WTC11 (cell line): ENCODE measurements at regions not wholly inside any gene's neighbourhood (a gene's known extent, or its start where the extent isn't known, plus 50 kb on each side); places are given as distances from the start of the nearest gene placed in this dataset.

Experiments
- ATAC-seq: fragments of 200-7000 bp; cut with Tn5 transposase; 2 replicates; pipeline ENCODE4 v1.10.0; 2021; ENCODE audit warnings: mild to moderate bottlenecking, moderate library complexity
- CTCF ChIA-PET: fragments of 300-600 bp; sonication (Branson Sonifier 250); formaldehyde crosslinking; loops from one replicate; lab custom pipeline; 2021; ENCODE audit warnings: antibody characterized with exemption; lab: Charles Lee
- POLR2A ChIA-PET: fragments of 350-600 bp; sonication (Branson Sonifier 250); formaldehyde crosslinking; loops from one replicate; lab custom pipeline; 2021; ENCODE audit warnings: antibody characterized with exemption; lab: Charles Lee
- DNase-seq: peaks from one replicate; pipeline ENCODE4 v3.0.0; 2021; ENCODE audit warnings: low spot score
- H3K27ac Mint-ChIP-seq: 2 replicates; pipeline ENCODE4 v1.8.0; 2021; ENCODE audit warnings: mixed read lengths
- H3K27me3 Mint-ChIP-seq: 2 replicates; pipeline ENCODE4 v1.8.0; 2021; ENCODE audit warnings: low read depth, mild to moderate bottlenecking, moderate library complexity, mixed read lengths
- H3K36me3 Mint-ChIP-seq: 2 replicates; pipeline ENCODE4 v1.8.0; 2021; ENCODE audit warnings: mixed read lengths
- H3K4me1 Mint-ChIP-seq: 2 replicates; pipeline ENCODE4 v1.8.0; 2022; ENCODE audit warnings: mixed read lengths
- H3K4me3 Mint-ChIP-seq: 2 replicates; pipeline ENCODE4 v1.8.0; 2021; ENCODE audit warnings: mild to moderate bottlenecking, moderate library complexity, mixed read lengths
- H3K9me3 Mint-ChIP-seq: 2 replicates; pipeline ENCODE4 v1.8.0; 2021; ENCODE audit warnings: mixed read lengths
- AFF4 ChIP-seq: sonication (generic); formaldehyde crosslinking; IDR thresholded peaks from 2 replicates; pipeline ENCODE4 v1.8.1; 2023; ENCODE audit warnings: mild to moderate bottlenecking, missing genetic modification reagents, borderline replicate concordance
- CBFB ChIP-seq: sonication (generic); formaldehyde crosslinking; IDR thresholded peaks from 2 replicates; pipeline ENCODE4 v1.8.1; 2022; ENCODE audit warnings: mild to moderate bottlenecking, low read depth, missing genetic modification reagents
- CREB1 ChIP-seq: sonication (generic); formaldehyde crosslinking; IDR thresholded peaks from 2 replicates; pipeline ENCODE4 v1.8.0; 2023; ENCODE audit warnings: mild to moderate bottlenecking, missing genetic modification reagents
- FOXJ3 ChIP-seq: sonication (generic); formaldehyde crosslinking; IDR thresholded peaks from 2 replicates; pipeline ENCODE4 v1.9.0; 2021; ENCODE audit warnings: missing genetic modification reagents, mild to moderate bottlenecking, borderline replicate concordance
- GABPB1 ChIP-seq: sonication (generic); formaldehyde crosslinking; IDR thresholded peaks from 2 replicates; pipeline ENCODE4 v1.8.1; 2023; ENCODE audit warnings: mild to moderate bottlenecking, missing genetic modification reagents
- NR1H2 ChIP-seq: sonication (generic); formaldehyde crosslinking; IDR thresholded peaks from 2 replicates; pipeline ENCODE4 v1.9.0; 2021; ENCODE audit warnings: mild to moderate bottlenecking, moderate library complexity, missing genetic modification reagents
- NR3C1 ChIP-seq: sonication (generic); formaldehyde crosslinking; conservative IDR thresholded peaks from 2 replicates; pipeline ENCODE4 v1.8.1; 2023; ENCODE audit warnings: low read depth, mild to moderate bottlenecking, missing genetic modification reagents
- SOX15 ChIP-seq: fragments of 250-450 bp; sonication (Bioruptor Pico); IDR thresholded peaks from 2 replicates; pipeline ENCODE4 v1.9.0; 2021; ENCODE audit warnings: mild to moderate bottlenecking
- SP1 ChIP-seq: sonication (generic); formaldehyde crosslinking; conservative IDR thresholded peaks from 2 replicates; pipeline ENCODE4 v1.8.1; 2022; ENCODE audit warnings: missing genetic modification reagents
- ZNF219 ChIP-seq: sonication (generic); formaldehyde crosslinking; IDR thresholded peaks from 2 replicates; pipeline ENCODE4 v1.8.0; 2023; ENCODE audit warnings: missing genetic modification reagents, mild to moderate bottlenecking, borderline replicate concordance
- ZNF281 ChIP-seq: sonication (generic); formaldehyde crosslinking; IDR thresholded peaks from 2 replicates; pipeline ENCODE4 v1.8.0; 2023; ENCODE audit warnings: mild to moderate bottlenecking, missing genetic modification reagents
- ZNF423 ChIP-seq: fragments of 250-450 bp; sonication (Bioruptor Pico); IDR thresholded peaks from 2 replicates; pipeline ENCODE4 v2.1.2; 2022; ENCODE audit warnings: mild to moderate bottlenecking, moderate library complexity
- TF ChIP-seq, protein P1 (sequence below): fragments of 250-450 bp; sonication (Bioruptor Pico); IDR thresholded peaks from 2 replicates; pipeline ENCODE4 v2.1.2; 2022; ENCODE audit warnings: mild to moderate bottlenecking, moderate library complexity
- TF ChIP-seq, protein P2 (sequence below): sonication (generic); formaldehyde crosslinking; IDR thresholded peaks from 2 replicates; pipeline ENCODE4 v1.8.1; 2022; ENCODE audit warnings: missing genetic modification reagents, borderline replicate concordance
- TF ChIP-seq, protein P3 (sequence below): sonication (generic); formaldehyde crosslinking; IDR thresholded peaks from 2 replicates; pipeline ENCODE4 v1.8.0; 2022; ENCODE audit warnings: mild to moderate bottlenecking, missing genetic modification reagents
- TF ChIP-seq, protein P4 (sequence below): sonication (generic); formaldehyde crosslinking; IDR thresholded peaks from 2 replicates; pipeline ENCODE4 v1.8.0; 2022; ENCODE audit warnings: mild to moderate bottlenecking, missing genetic modification reagents
- TF ChIP-seq, protein P5 (sequence below): fragments of 250-450 bp; sonication (Bioruptor Pico); IDR thresholded peaks from 2 replicates; pipeline ENCODE4 v1.9.0; 2021; ENCODE audit warnings: mild to moderate bottlenecking

DNA sequence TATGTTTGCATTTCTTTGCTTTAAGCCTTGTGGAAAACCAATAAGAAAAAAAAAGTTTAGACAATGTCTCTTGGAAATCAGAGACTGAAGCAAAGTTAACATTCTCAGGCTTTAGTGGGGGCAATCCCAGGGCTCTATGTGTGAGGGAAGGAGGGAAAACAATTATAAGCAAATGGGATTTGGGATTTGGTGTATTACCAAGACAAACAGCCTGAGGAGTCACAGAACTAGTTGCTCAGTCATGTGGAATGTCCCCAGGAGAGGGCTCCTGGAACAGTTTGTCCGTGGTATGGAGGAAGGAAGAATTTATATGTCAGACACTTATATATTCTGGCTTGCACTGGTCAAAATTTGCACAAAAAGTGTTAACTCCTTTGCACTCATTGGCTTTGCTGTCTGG, 562.9 kb upstream of the TPK1 start (continued):
- TF ChIP-seq, protein P1, sequence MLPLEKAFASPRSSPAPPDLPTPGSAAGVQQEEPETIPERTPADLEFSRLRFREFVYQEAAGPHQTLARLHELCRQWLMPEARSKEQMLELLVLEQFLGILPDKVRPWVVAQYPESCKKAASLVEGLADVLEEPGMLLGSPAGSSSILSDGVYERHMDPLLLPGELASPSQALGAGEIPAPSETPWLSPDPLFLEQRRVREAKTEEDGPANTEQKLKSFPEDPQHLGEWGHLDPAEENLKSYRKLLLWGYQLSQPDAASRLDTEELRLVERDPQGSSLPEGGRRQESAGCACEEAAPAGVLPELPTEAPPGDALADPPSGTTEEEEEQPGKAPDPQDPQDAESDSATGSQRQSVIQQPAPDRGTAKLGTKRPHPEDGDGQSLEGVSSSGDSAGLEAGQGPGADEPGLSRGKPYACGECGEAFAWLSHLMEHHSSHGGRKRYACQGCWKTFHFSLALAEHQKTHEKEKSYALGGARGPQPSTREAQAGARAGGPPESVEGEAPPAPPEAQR (CRISPR knock-in tag), result no peak
- TF ChIP-seq, protein P2, sequence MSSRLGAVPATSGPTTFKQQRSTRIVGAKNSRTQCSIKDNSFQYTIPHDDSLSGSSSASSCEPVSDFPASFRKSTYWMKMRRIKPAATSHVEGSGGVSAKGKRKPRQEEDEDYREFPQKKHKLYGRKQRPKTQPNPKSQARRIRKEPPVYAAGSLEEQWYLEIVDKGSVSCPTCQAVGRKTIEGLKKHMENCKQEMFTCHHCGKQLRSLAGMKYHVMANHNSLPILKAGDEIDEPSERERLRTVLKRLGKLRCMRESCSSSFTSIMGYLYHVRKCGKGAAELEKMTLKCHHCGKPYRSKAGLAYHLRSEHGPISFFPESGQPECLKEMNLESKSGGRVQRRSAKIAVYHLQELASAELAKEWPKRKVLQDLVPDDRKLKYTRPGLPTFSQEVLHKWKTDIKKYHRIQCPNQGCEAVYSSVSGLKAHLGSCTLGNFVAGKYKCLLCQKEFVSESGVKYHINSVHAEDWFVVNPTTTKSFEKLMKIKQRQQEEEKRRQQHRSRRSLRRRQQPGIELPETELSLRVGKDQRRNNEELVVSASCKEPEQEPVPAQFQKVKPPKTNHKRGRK (CRISPR knock-in tag), result no peak
- TF ChIP-seq NR3C1, result no peak
- no peak for TF ChIP-seq AFF4 (CRISPR knock-in tag)
- TF ChIP-seq CBFB, result no peak
- TF ChIP-seq, protein P3, sequence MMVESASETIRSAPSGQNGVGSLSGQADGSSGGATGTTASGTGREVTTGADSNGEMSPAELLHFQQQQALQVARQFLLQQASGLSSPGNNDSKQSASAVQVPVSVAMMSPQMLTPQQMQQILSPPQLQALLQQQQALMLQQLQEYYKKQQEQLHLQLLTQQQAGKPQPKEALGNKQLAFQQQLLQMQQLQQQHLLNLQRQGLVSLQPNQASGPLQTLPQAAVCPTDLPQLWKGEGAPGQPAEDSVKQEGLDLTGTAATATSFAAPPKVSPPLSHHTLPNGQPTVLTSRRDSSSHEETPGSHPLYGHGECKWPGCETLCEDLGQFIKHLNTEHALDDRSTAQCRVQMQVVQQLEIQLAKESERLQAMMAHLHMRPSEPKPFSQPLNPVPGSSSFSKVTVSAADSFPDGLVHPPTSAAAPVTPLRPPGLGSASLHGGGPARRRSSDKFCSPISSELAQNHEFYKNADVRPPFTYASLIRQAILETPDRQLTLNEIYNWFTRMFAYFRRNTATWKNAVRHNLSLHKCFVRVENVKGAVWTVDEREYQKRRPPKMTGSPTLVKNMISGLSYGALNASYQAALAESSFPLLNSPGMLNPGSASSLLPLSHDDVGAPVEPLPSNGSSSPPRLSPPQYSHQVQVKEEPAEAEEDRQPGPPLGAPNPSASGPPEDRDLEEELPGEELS (CRISPR knock-in tag), result no peak
- no peak for TF ChIP-seq ZNF281 (CRISPR knock-in tag)
- no peak for TF ChIP-seq GABPB1 (CRISPR knock-in tag)
- TF ChIP-seq NR1H2, result no peak
- TF ChIP-seq, protein P4, sequence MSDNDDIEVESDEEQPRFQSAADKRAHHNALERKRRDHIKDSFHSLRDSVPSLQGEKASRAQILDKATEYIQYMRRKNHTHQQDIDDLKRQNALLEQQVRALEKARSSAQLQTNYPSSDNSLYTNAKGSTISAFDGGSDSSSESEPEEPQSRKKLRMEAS, result no peak
- TF ChIP-seq, all 79 proteins: peak for 0

DNA sequence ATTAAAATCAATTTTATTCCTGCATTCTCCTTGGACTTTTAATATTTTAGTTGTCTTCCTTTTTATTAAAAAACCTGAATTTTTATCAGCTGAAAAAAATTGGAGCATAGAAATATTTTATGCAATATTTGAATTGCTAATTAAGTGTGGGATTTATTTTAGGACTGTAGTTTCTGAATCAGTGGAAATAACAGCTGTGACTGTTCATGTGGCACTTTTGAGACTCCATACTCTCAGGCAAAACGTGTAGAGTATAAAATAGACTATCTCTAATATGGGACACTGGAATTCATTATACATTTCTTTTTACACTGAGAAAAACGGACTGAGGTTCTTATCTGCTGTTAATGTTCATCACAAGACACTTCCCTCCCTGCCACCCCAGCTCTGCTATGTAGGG, 558.3 kb upstream of the TPK1 start:
- TF ChIP-seq, protein P5, sequence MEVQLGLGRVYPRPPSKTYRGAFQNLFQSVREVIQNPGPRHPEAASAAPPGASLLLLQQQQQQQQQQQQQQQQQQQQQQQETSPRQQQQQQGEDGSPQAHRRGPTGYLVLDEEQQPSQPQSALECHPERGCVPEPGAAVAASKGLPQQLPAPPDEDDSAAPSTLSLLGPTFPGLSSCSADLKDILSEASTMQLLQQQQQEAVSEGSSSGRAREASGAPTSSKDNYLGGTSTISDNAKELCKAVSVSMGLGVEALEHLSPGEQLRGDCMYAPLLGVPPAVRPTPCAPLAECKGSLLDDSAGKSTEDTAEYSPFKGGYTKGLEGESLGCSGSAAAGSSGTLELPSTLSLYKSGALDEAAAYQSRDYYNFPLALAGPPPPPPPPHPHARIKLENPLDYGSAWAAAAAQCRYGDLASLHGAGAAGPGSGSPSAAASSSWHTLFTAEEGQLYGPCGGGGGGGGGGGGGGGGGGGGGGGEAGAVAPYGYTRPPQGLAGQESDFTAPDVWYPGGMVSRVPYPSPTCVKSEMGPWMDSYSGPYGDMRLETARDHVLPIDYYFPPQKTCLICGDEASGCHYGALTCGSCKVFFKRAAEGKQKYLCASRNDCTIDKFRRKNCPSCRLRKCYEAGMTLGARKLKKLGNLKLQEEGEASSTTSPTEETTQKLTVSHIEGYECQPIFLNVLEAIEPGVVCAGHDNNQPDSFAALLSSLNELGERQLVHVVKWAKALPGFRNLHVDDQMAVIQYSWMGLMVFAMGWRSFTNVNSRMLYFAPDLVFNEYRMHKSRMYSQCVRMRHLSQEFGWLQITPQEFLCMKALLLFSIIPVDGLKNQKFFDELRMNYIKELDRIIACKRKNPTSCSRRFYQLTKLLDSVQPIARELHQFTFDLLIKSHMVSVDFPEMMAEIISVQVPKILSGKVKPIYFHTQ (CRISPR knock-in tag), result no peak
- TF ChIP-seq FOXJ3 (CRISPR knock-in tag) (no peak), CBFB (no peak), SOX15 (CRISPR knock-in tag) (no peak), CREB1 (CRISPR knock-in tag) (no peak), ZNF423 (no peak), SP1 (no peak), ZNF219 (CRISPR knock-in tag) (no peak)
- H3K27ac Mint-ChIP-seq, result no peak overlapping the region
- peaks cover 14% of the 10 kb centered on the region for H3K36me3 Mint-ChIP-seq
- no peaks in the 10 kb centered on the region for H3K27me3 Mint-ChIP-seq
- no peak overlapping the region for H3K4me3 Mint-ChIP-seq
- DNase-seq, result no peak
- no peaks in the 10 kb centered on the region for H3K4me1 Mint-ChIP-seq
- peaks cover 32% of the 10 kb centered on the region for H3K9me3 Mint-ChIP-seq
- CTCF ChIA-PET, result no interaction called here
- ATAC-seq, result no peak
- POLR2A ChIA-PET, result no interaction called here
